Panc1 (cell line): ENCODE measurements at regions not wholly inside any gene's neighbourhood (a gene's known extent, or its start where the extent isn't known, plus 50 kb on each side); places are given as distances from the start of the nearest gene placed in this dataset.

Source experiments
- ATAC-seq: fragments of 200-7000 bp; cut with Tn5 transposase; 2 replicates; pipeline ENCODE4 v1.9.1; 2020; ENCODE audit warnings: mild to moderate bottlenecking, moderate library complexity
- BruUV-seq: library from RNA; stranded (reverse); fragments of 400-500 nt; replicated peaks from 2 replicates; lab custom pipeline; 2021; lab: Mats Ljungman, UMichigan
- CTCF ChIA-PET: fragments of 300-600 bp; sonication (Branson Sonifier 250); formaldehyde crosslinking; loops from one replicate; lab custom pipeline; 2022; ENCODE audit warnings: antibody characterized with exemption; lab: Charles Lee
- POLR2A ChIA-PET: fragments of 300-600 bp; sonication (Branson Sonifier 250); formaldehyde crosslinking; loops from one replicate; lab custom pipeline; 2022; ENCODE audit warnings: antibody characterized with exemption; lab: Charles Lee
- DNase-seq: peaks from one replicate; pipeline ENCODE4 v3.0.0-alpha.2; 2010; ENCODE audit warnings: low read depth, low spot score
- H3K27ac ChIP-seq: 2 replicates; pipeline ENCODE4 v1.5.1; 2011; ENCODE audit warnings: mild to moderate bottlenecking, low read length, inconsistent platforms
- H3K27me3 ChIP-seq: fragments of 200-500 bp; sonication (Bioruptor generic); 2 replicates; pipeline ENCODE4 v1.6.0; 2014; ENCODE audit warnings: low read length, inconsistent platforms; ENCODE audit not compliant: control insufficient read depth, insufficient read depth
- H3K36me3 ChIP-seq: fragments of 200-500 bp; sonication (Bioruptor generic); 2 replicates; pipeline ENCODE4 v1.5.1; 2014; ENCODE audit warnings: inconsistent platforms, mild to moderate bottlenecking, low read length, moderate library complexity; ENCODE audit not compliant: control insufficient read depth, insufficient read depth
- H3K4me1 ChIP-seq: 2 replicates; pipeline ENCODE4 v1.5.1; 2011; ENCODE audit warnings: inconsistent platforms, mild to moderate bottlenecking, low read length, moderate library complexity; ENCODE audit not compliant: control insufficient read depth, insufficient read depth
- H3K4me3 ChIP-seq, 2 experiments: 2 replicates each; pipeline ENCODE4 v1.5.1; 2011 to 2012; ENCODE audit warnings: low read depth in 2 of 2, low read length in 2 of 2, mild to moderate bottlenecking in 2 of 2, inconsistent platforms in 1 of 2, moderate library complexity in 1 of 2
- H3K9me3 ChIP-seq: fragments of 200-500 bp; sonication (Bioruptor generic); 2 replicates; pipeline ENCODE4 v1.5.1; 2014; ENCODE audit warnings: low read depth, mild to moderate bottlenecking, inconsistent platforms, low read length, moderate library complexity; ENCODE audit not compliant: control insufficient read depth, insufficient read depth
- CTCF ChIP-seq: fragments of 450-650 bp; IDR thresholded peaks from 2 replicates; pipeline ENCODE4 v1.5.1; 2017; ENCODE audit warnings: mild to moderate bottlenecking
- POLR2AphosphoS5 ChIP-seq: IDR thresholded peaks from 2 replicates; pipeline ENCODE4 v1.6.1; 2012; ENCODE audit warnings: mild to moderate bottlenecking, low read depth, low read length, moderate library complexity
- REST ChIP-seq, 2 experiments: IDR thresholded peaks; 2 replicates each; pipeline ENCODE4 v1.6.1; 2011 to 2012; ENCODE audit warnings: low read depth in 2 of 2, control low read depth in 1 of 2, low read length in 1 of 2, mild to moderate bottlenecking in 1 of 2, moderate library complexity in 1 of 2; ENCODE audit not compliant: insufficient read depth in 1 of 2
- SIN3A ChIP-seq: IDR thresholded peaks from 2 replicates; pipeline ENCODE4 v1.6.1; 2012; ENCODE audit warnings: low read depth, mild to moderate bottlenecking, low read length, moderate library complexity, borderline replicate concordance; ENCODE audit not compliant: insufficient read depth
- TCF7L2 ChIP-seq: IDR thresholded peaks from 2 replicates; pipeline ENCODE4 v1.6.1; 2011; ENCODE audit warnings: mild to moderate bottlenecking, low read depth, low read length, inconsistent platforms
- in situ Hi-C: cut with HindIII; loops from 2 replicates; pipeline ENCODE4 v1.10.0; 2016; ENCODE audit warnings: low sequenced_read_pairs, low pct_unique_long_range_greater_than_20kb
- intact Hi-C: fragments of 100-400 bp; cut with micrococcal nuclease; formaldehyde crosslinking; loops from one replicate; pipeline ENCODE4 v1.10.0; 2022; ENCODE audit not compliant: unreplicated experiment

GRCh38 chr13:34026308-34026707 lies 208.4 kb downstream of the RFC3 start:
- POLR2A ChIA-PET, result no interaction called here
- no TSS peak for BruUV-seq
- no peak overlapping the region for H3K27ac ChIP-seq
- no peaks in the 10 kb centered on the region for H3K9me3 ChIP-seq
- no peaks in the 10 kb centered on the region for H3K36me3 ChIP-seq
- no peak for DNase-seq
- no peak overlapping the region for H3K4me3 ChIP-seq
- no peaks in the 10 kb centered on the region for H3K4me1 ChIP-seq
- ATAC-seq, result no peak
- CTCF ChIA-PET, result no interaction called here
- in situ Hi-C loops (no loop called here), intact Hi-C loops (no loop called here)
- H3K27me3 ChIP-seq, result no peaks in the 10 kb centered on the region
- TF ChIP-seq REST (IDR thresholded peaks at IDR 0.05; ENCODE audit: insufficient read depth in 1 of 2, low read depth in 2 of 2, low read length in 1 of 2) (no peak), SIN3A (no peak), POLR2AphosphoS5 (no peak), TCF7L2 (no peak), CTCF (no peak)

- in situ Hi-C loops (no loop called here), intact Hi-C loops (no loop called here)
- Histone ChIP-seq H3K27ac (no peak overlapping the region), H3K4me1 (no peaks in the 10 kb centered on the region), H3K27me3 (no peaks in the 10 kb centered on the region), H3K9me3 (no peaks in the 10 kb centered on the region), H3K36me3 (no peaks in the 10 kb centered on the region), H3K4me3 (no peak overlapping the region)
- ATAC-seq, result no peak
- no peak for TF ChIP-seq POLR2AphosphoS5
- TF ChIP-seq SIN3A, result no peak
- TF ChIP-seq TCF7L2, result no peak
- no peak for DNase-seq
- no TSS peak for BruUV-seq
- ChIA-PET CTCF (no interaction called here), POLR2A (no interaction called here)
Measured at GRCh38 chr13:34028496-34029442, 210.8 kb downstream of the RFC3 start.

- TF ChIP-seq CTCF (no peak), TCF7L2 (no peak), POLR2AphosphoS5 (no peak), SIN3A (no peak), REST (IDR thresholded peaks at IDR 0.05; ENCODE audit: insufficient read depth in 1 of 2, low read depth in 2 of 2, low read length in 1 of 2) (no peak)
- no peaks in the 10 kb centered on the region for H3K9me3 ChIP-seq
- ATAC-seq (no peak), DNase-seq (no peak)
- H3K27ac ChIP-seq, result no peak overlapping the region
- H3K4me3 ChIP-seq, result no peak overlapping the region
- ChIA-PET CTCF (no interaction called here), POLR2A (no interaction called here)
- in situ Hi-C loops (no loop called here), intact Hi-C loops (no loop called here)
- H3K36me3 ChIP-seq, result no peaks in the 10 kb centered on the region
- H3K4me1 ChIP-seq, result no peaks in the 10 kb centered on the region
- H3K27me3 ChIP-seq, result no peaks in the 10 kb centered on the region
- no TSS peak for BruUV-seq
Measured at GRCh38 chr13:34030782-34031181, 212.8 kb downstream of the RFC3 start.
